Suprapubic skin (tissue), 4 donors: ENCODE measurements at regions not wholly inside any gene's neighbourhood (a gene's known extent, or its start where the extent isn't known, plus 50 kb on each side); places are given as distances from the start of the nearest gene placed in this dataset.

Source experiments
- DNase-seq, 2 donors: peaks; one replicate each; pipeline ENCODE4 v3.0.0-alpha.2; 2019; ENCODE audit warnings: low spot score in 2 of 2
- H3K27ac ChIP-seq: fragments of 200-600 bp; sonication (generic); one replicate; pipeline ENCODE4 v1.5.1; 2019
- H3K27me3 ChIP-seq: fragments of 200-600 bp; sonication (generic); one replicate; pipeline ENCODE4 v1.5.1; 2019
- H3K36me3 ChIP-seq: fragments of 200-600 bp; sonication (generic); one replicate; pipeline ENCODE4 v1.5.1; 2019
- H3K4me1 ChIP-seq: fragments of 200-600 bp; sonication (generic); one replicate; pipeline ENCODE4 v1.5.1; 2019
- H3K4me3 ChIP-seq: fragments of 200-600 bp; sonication (generic); one replicate; pipeline ENCODE4 v1.5.1; 2019; ENCODE audit warnings: mild to moderate bottlenecking
- H3K9me3 ChIP-seq: fragments of 200-600 bp; sonication (generic); one replicate; pipeline ENCODE4 v1.5.1; 2019
- EP300 ChIP-seq: sonication (generic); formaldehyde crosslinking; IDR thresholded peaks from one replicate; pipeline ENCODE4 v1.6.1; 2017; ENCODE audit warnings: antibody characterized with exemption
- POLR2A ChIP-seq, 2 donors: fragments of 450-650 bp; IDR thresholded peaks; one replicate each; pipeline ENCODE4 v1.6.1; 2017; ENCODE audit warnings: antibody characterized with exemption in 2 of 2, mild to moderate bottlenecking in 2 of 2, moderate library complexity in 2 of 2
- POLR2AphosphoS5 ChIP-seq, 3 donors: sonication (generic); formaldehyde crosslinking; IDR thresholded peaks; one replicate each; pipeline ENCODE4 v1.6.1; 2017; ENCODE audit warnings: antibody characterized with exemption in 3 of 3
- WGBS: methylation state at CpG from one replicate; pipeline ENCODE4 v1.1.5; 2018; 5-methylcytosine and 5-hydroxymethylcytosine counted together
- TF ChIP-seq, protein P1 (sequence below), 2 donors: fragments of 200-600 bp in 1 of 2; fragments of 450-650 bp in 1 of 2; sonication (generic) in 1 of 2; IDR thresholded peaks; one replicate each; pipeline ENCODE4 v1.5.1; 2016 to 2019; ENCODE audit warnings: antibody characterized with exemption in 2 of 2, mild to moderate bottlenecking in 1 of 2, moderate library complexity in 1 of 2

DNA sequence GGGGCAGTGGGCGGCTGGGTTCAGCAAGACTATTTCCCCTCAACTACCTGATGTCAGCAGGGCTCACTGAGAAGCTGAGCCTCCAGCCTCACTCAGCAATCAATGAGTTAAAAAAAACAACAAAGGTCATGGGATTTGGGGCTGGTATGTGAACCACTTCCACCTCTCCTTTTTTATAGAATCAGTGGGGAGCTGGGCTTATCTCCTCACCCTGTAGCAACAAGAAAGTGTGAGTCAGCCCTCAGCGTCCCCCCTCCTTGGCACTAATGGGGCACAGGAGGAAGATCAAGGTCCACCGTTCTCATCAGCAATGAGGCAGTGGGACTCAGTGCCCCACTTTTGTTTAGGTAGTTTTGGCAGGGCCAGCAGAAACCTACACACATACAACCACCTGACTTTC is 823.5 kb upstream of the POM121L12 start:
- no peak for DNase-seq
- Histone ChIP-seq H3K27ac (no peak overlapping the region), H3K36me3 (no peaks in the 10 kb centered on the region), H3K4me1 (no peaks in the 10 kb centered on the region), H3K9me3 (peaks cover 8% of the 10 kb centered on the region), H3K4me3 (no peak overlapping the region), H3K27me3 (no peaks in the 10 kb centered on the region)
- WGBS = 90% methylated on average over 3 of the region's 3 CpGs
- TF ChIP-seq EP300 (no peak), POLR2A (IDR thresholded peaks at IDR 0.05) (no peak), POLR2AphosphoS5 (IDR thresholded peaks at IDR 0.05) (no peak)
- TF ChIP-seq, protein P1, sequence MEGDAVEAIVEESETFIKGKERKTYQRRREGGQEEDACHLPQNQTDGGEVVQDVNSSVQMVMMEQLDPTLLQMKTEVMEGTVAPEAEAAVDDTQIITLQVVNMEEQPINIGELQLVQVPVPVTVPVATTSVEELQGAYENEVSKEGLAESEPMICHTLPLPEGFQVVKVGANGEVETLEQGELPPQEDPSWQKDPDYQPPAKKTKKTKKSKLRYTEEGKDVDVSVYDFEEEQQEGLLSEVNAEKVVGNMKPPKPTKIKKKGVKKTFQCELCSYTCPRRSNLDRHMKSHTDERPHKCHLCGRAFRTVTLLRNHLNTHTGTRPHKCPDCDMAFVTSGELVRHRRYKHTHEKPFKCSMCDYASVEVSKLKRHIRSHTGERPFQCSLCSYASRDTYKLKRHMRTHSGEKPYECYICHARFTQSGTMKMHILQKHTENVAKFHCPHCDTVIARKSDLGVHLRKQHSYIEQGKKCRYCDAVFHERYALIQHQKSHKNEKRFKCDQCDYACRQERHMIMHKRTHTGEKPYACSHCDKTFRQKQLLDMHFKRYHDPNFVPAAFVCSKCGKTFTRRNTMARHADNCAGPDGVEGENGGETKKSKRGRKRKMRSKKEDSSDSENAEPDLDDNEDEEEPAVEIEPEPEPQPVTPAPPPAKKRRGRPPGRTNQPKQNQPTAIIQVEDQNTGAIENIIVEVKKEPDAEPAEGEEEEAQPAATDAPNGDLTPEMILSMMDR (IDR thresholded peaks at IDR 0.05) = no peak

- TF ChIP-seq POLR2AphosphoS5 (IDR thresholded peaks at IDR 0.05) = no peak
- TF ChIP-seq EP300 = no peak
- no peak for TF ChIP-seq POLR2A (IDR thresholded peaks at IDR 0.05)
- TF ChIP-seq, protein P1 (IDR thresholded peaks at IDR 0.05) = no peak
- no peak for DNase-seq
- Histone ChIP-seq H3K9me3 (peaks cover 8% of the 10 kb centered on the region), H3K4me3 (no peak overlapping the region), H3K27me3 (no peaks in the 10 kb centered on the region), H3K27ac (no peak overlapping the region), H3K4me1 (no peaks in the 10 kb centered on the region), H3K36me3 (no peaks in the 10 kb centered on the region)
- 66% methylated on average over 2 of the region's 2 CpGs for WGBS
Observed at GRCh38 chr7:52209614-52210013, 825.8 kb upstream of the POM121L12 start.

- H3K36me3 ChIP-seq = no peaks in the 10 kb centered on the region
- 15% methylated on average over 1 of the region's 1 CpG for WGBS
- H3K27me3 ChIP-seq = no peaks in the 10 kb centered on the region
- H3K4me3 ChIP-seq = no peak overlapping the region
- no peak for DNase-seq
- H3K27ac ChIP-seq = no peak overlapping the region
- no peaks in the 10 kb centered on the region for H3K4me1 ChIP-seq
- TF ChIP-seq POLR2A (IDR thresholded peaks at IDR 0.05) = no peak
- TF ChIP-seq EP300 = no peak
- TF ChIP-seq POLR2AphosphoS5 (IDR thresholded peaks at IDR 0.05) = no peak
- TF ChIP-seq, protein P1 (IDR thresholded peaks at IDR 0.05) = no peak
- no peaks in the 10 kb centered on the region for H3K9me3 ChIP-seq
Observed at GRCh38 chr7:52197221-52197620, 838.2 kb upstream of the POM121L12 start.

- TF ChIP-seq POLR2AphosphoS5 (IDR thresholded peaks at IDR 0.05) (no peak), POLR2A (IDR thresholded peaks at IDR 0.05) (no peak), EP300 (no peak)
- TF ChIP-seq, protein P1 (IDR thresholded peaks at IDR 0.05) = no peak
- H3K36me3 ChIP-seq = no peaks in the 10 kb centered on the region
- no peak overlapping the region for H3K27ac ChIP-seq
- WGBS = 77% methylated on average over 4 of the region's 4 CpGs
- H3K4me1 ChIP-seq = no peaks in the 10 kb centered on the region
- no peak for DNase-seq
- H3K9me3 ChIP-seq = no peaks in the 10 kb centered on the region
- no peaks in the 10 kb centered on the region for H3K27me3 ChIP-seq
- H3K4me3 ChIP-seq = no peak overlapping the region
Observed at GRCh38 chr7:52195664-52196063, 839.8 kb upstream of the POM121L12 start.

GRCh38 chr7:52189153-52189778 is 846.2 kb upstream of the POM121L12 start:
- 76% methylated on average over 2 of the region's 2 CpGs for WGBS
- Histone ChIP-seq H3K36me3 (no peaks in the 10 kb centered on the region), H3K9me3 (no peaks in the 10 kb centered on the region), H3K27ac (no peak overlapping the region), H3K27me3 (no peaks in the 10 kb centered on the region), H3K4me1 (no peaks in the 10 kb centered on the region), H3K4me3 (no peak overlapping the region)
- no peak for TF ChIP-seq POLR2A (IDR thresholded peaks at IDR 0.05)
- TF ChIP-seq EP300 = no peak
- TF ChIP-seq, protein P1 (IDR thresholded peaks at IDR 0.05) = no peak
- TF ChIP-seq POLR2AphosphoS5 (IDR thresholded peaks at IDR 0.05) = no peak
- DNase-seq = no peak
